Cerebellar nuclear complex (tissue), 1 donor: ENCODE measurements at regions not wholly inside any gene's neighbourhood (a gene's known extent, or its start where the extent isn't known, plus 50 kb on each side); places are given as distances from the start of the nearest gene placed in this dataset.
"Not testable (repeated sequence)": the region's sequence is repeated elsewhere in the genome, so short reads cannot be mapped to it uniquely, and the experiment has no call there.

Experiments
- DNase-seq, 2 experiments: peaks; one replicate each; lab custom pipeline; 2025; lab: John Stamatoyannopoulos, UW

- no peak for DNase-seq
Observed at GRCh38 chr13:40362502-40362901, 303.9 kb downstream of the FOXO1 start.

GRCh38 chr13:40363653-40364052, 302.8 kb downstream of the FOXO1 start:
- no peak for DNase-seq

GRCh38 chr13:40366119-40366518, 300.3 kb downstream of the FOXO1 start:
- no peak for DNase-seq

- DNase-seq, result no peak
Observed at GRCh38 chr13:40368127-40368891, 298.1 kb downstream of the FOXO1 start.

GRCh38 chr13:40370661-40371060, 295.8 kb downstream of the FOXO1 start:
- no peak for DNase-seq

- no peak for DNase-seq
Observed at GRCh38 chr13:40371531-40372125, 294.8 kb downstream of the FOXO1 start.

GRCh38 chr13:40373608-40374007, 292.8 kb downstream of the FOXO1 start:
- DNase-seq, result not testable (repeated sequence)

GRCh38 chr13:40375489-40376171, 290.8 kb downstream of the FOXO1 start:
- no peak for DNase-seq

- no peak for DNase-seq
Observed at GRCh38 chr13:40376296-40376849, 290.1 kb downstream of the FOXO1 start.

GRCh38 chr13:40376867-40377535, 289.4 kb downstream of the FOXO1 start:
- DNase-seq, result no peak

- DNase-seq, result no peak
Observed at GRCh38 chr13:40377783-40378182, 288.7 kb downstream of the FOXO1 start.

GRCh38 chr13:40379196-40379595, 287.2 kb downstream of the FOXO1 start:
- no peak for DNase-seq

- no peak for DNase-seq
Observed at GRCh38 chr13:40379794-40380578, 286.5 kb downstream of the FOXO1 start.

- DNase-seq, result no peak
Observed at GRCh38 chr13:40381935-40382764, 284.3 kb downstream of the FOXO1 start.

- DNase-seq, result no peak
Observed at GRCh38 chr13:40383132-40383531, 283.3 kb downstream of the FOXO1 start.

- DNase-seq, result no peak
Observed at GRCh38 chr13:40383885-40384284, 282.6 kb downstream of the FOXO1 start.

- no peak for DNase-seq
Observed at GRCh38 chr13:40384976-40385857, 281.2 kb downstream of the FOXO1 start.

GRCh38 chr13:40385858-40386180, 280.6 kb downstream of the FOXO1 start:
- no peak for DNase-seq

- no peak for DNase-seq
Observed at GRCh38 chr13:40386586-40386985, 279.9 kb downstream of the FOXO1 start.

GRCh38 chr13:40387775-40388174, 278.7 kb downstream of the FOXO1 start:
- no peak for DNase-seq
